GM12878 (cell line): ENCODE measurements at regions not wholly inside any gene's neighbourhood (a gene's known extent, or its start where the extent isn't known, plus 50 kb on each side); places are given as distances from the start of the nearest gene placed in this dataset.

Source experiments
- ATAC-seq: fragments of 200-7000 bp; cut with Tn5 transposase; 3 replicates; pipeline ENCODE4 v1.9.1; 2020; ENCODE audit warnings: mild to moderate bottlenecking, moderate library complexity
- BruUV-seq: library from RNA; stranded (reverse); fragments of 400-500 nt; replicated peaks from 2 replicates; lab custom pipeline; 2021; lab: Mats Ljungman, UMichigan
- CTCF ChIA-PET: fragments of 300-600 bp; sonication (Branson Sonifier 250); formaldehyde crosslinking; extraction: SDS; loops from one replicate; lab custom pipeline; 2021; ENCODE audit warnings: inconsistent platforms; lab: Yijun Ruan, JAX
- POLR2A ChIA-PET: fragments of 350-600 bp; formaldehyde crosslinking; extraction: SDS; loops from one replicate; lab custom pipeline; 2021; ENCODE audit warnings: inconsistent platforms; lab: Charles Lee
- RAD21 ChIA-PET: fragments of 300-600 bp; sonication (Branson Sonifier 250); formaldehyde crosslinking; loops from one replicate; lab custom pipeline; 2023; ENCODE audit warnings: antibody characterized with exemption; ENCODE audit not compliant: unreplicated experiment; lab: Charles Lee
- SMC1A ChIA-PET: fragments of 300-600 bp; sonication (Branson Sonifier 250); formaldehyde crosslinking; loops from one replicate; lab custom pipeline; 2023; ENCODE audit not compliant: unreplicated experiment, uncharacterized antibody; lab: Charles Lee
- DNase-seq: peaks from one replicate; pipeline ENCODE4 v3.0.0-alpha.2; 2011; ENCODE audit warnings: low read depth, low spot score
- FAIRE-seq: peaks from 3 replicates; lab custom pipeline; 2011; peaks lifted over from hg19 to GRCh38; lab: Jason Lieb, UNC
- H2AFZ ChIP-seq: 2 replicates; pipeline ENCODE4 v1.6.0; 2011; ENCODE audit warnings: low read depth, low read length, control low read depth; ENCODE audit not compliant: control insufficient read depth
- H3K27ac ChIP-seq: 2 replicates; pipeline ENCODE4 v1.5.1; 2011; ENCODE audit warnings: control low read depth; ENCODE audit not compliant: control insufficient read depth, insufficient read depth
- H3K27me3 ChIP-seq, 2 experiments: replicated peaks in 1 of 2; 2 replicates each; pipeline versions ENCODE4 v1.6.0 to v1.6.1; 2011; ENCODE audit warnings: low read length in 1 of 2; ENCODE audit not compliant: control insufficient read depth in 2 of 2, insufficient read depth in 2 of 2
- H3K36me3 ChIP-seq, 2 experiments: 2 replicates each; pipeline ENCODE4 v1.5.1; 2011; ENCODE audit warnings: low read length in 1 of 2; ENCODE audit not compliant: control insufficient read depth in 2 of 2, insufficient read depth in 2 of 2
- H3K4me1 ChIP-seq: 2 replicates; pipeline ENCODE4 v1.6.1; 2011; ENCODE audit warnings: mild to moderate bottlenecking, low read length, moderate library complexity, mixed read lengths; ENCODE audit not compliant: control insufficient read depth, insufficient read depth
- H3K4me2 ChIP-seq: 2 replicates; pipeline ENCODE4 v1.6.0; 2011; ENCODE audit warnings: control low read depth; ENCODE audit not compliant: control insufficient read depth, insufficient read depth
- H3K4me3 ChIP-seq: fragments of 200-600 bp; sonication (generic); 2 replicates; pipeline ENCODE4 v1.5.1; 2016
- H3K79me2 ChIP-seq: 2 replicates; pipeline ENCODE4 v1.6.0; 2011; ENCODE audit warnings: low read length; ENCODE audit not compliant: control insufficient read depth, insufficient read depth
- H3K9ac ChIP-seq: 2 replicates; pipeline ENCODE4 v1.8.0; 2011; ENCODE audit warnings: low read length, control low read depth, mixed read lengths; ENCODE audit not compliant: control insufficient read depth, insufficient read depth
- H3K9me3 ChIP-seq: replicated peaks from 3 replicates; pipeline ENCODE4 v1.5.1; 2011; ENCODE audit warnings: mild to moderate bottlenecking, low read length; ENCODE audit not compliant: control insufficient read depth, insufficient read depth
- H4K20me1 ChIP-seq: 2 replicates; pipeline ENCODE4 v1.6.0; 2011; ENCODE audit not compliant: control insufficient read depth, insufficient read depth
- CBX3 ChIP-seq: fragments of 200-600 bp; sonication (generic); IDR thresholded peaks from 2 replicates; pipeline ENCODE4 v1.6.1; 2016; ENCODE audit warnings: low read depth, borderline replicate concordance
- DPF2 ChIP-seq: fragments of 450-650 bp; IDR thresholded peaks from 2 replicates; pipeline ENCODE4 v1.6.1; 2017; ENCODE audit warnings: mild to moderate bottlenecking
- ETV6 ChIP-seq, 2 experiments: fragments of 450-650 bp in 1 of 2; IDR thresholded peaks in 1 of 2; conservative IDR thresholded peaks in 1 of 2; 2 replicates each; pipeline ENCODE4 v1.6.1; 2014; ENCODE audit warnings: antibody characterized with exemption in 1 of 2, borderline replicate concordance in 1 of 2, low read depth in 1 of 2, mild to moderate bottlenecking in 1 of 2, moderate library complexity in 1 of 2
- FOS ChIP-seq: IDR thresholded peaks from 3 replicates; pipeline ENCODE4 v1.6.1; 2011; ENCODE audit warnings: borderline replicate concordance; ENCODE audit not compliant: insufficient read length; ENCODE audit errors: extremely low read depth
- JUND ChIP-seq: IDR thresholded peaks from 2 replicates; pipeline ENCODE4 v1.6.1; 2012; ENCODE audit warnings: low read depth, mild to moderate bottlenecking, low read length, improper control_type of control experiment, moderate library complexity
- MXI1 ChIP-seq: fragments of 150-350 bp; IDR thresholded peaks from 2 replicates; pipeline ENCODE4 v1.6.1; 2011; ENCODE audit warnings: low read depth, mild to moderate bottlenecking, inconsistent platforms, low read length, improper control_type of control experiment
- NFIC ChIP-seq: IDR thresholded peaks from 2 replicates; pipeline ENCODE4 v1.6.1; 2012; ENCODE audit warnings: low read depth, mild to moderate bottlenecking, inconsistent platforms, low read length, moderate library complexity
- PAX8 ChIP-seq: fragments of 450-650 bp; IDR thresholded peaks from 2 replicates; pipeline ENCODE4 v1.6.1; 2017; ENCODE audit warnings: mild to moderate bottlenecking, moderate library complexity
- RAD51 ChIP-seq: fragments of 450-650 bp; IDR thresholded peaks from 2 replicates; pipeline ENCODE4 v1.6.1; 2016; ENCODE audit warnings: moderate library complexity, mild to moderate bottlenecking, inconsistent platforms
- RCOR1 ChIP-seq: conservative IDR thresholded peaks from 2 replicates; pipeline ENCODE4 v1.6.1; 2012; ENCODE audit warnings: low read depth, low read length, improper control_type of control experiment
- TCF12 ChIP-seq: IDR thresholded peaks from 2 replicates; pipeline ENCODE4 v1.6.1; 2011; ENCODE audit warnings: low read depth, mild to moderate bottlenecking, low read length
- ZBED1 ChIP-seq: IDR thresholded peaks from 2 replicates; pipeline ENCODE4 v1.6.1; 2016; ENCODE audit warnings: borderline replicate concordance
- ZNF24 ChIP-seq: fragments of 450-650 bp; IDR thresholded peaks from 2 replicates; pipeline ENCODE4 v1.6.1; 2017; ENCODE audit warnings: antibody characterized with exemption, mild to moderate bottlenecking
- ZNF384 ChIP-seq: IDR thresholded peaks from 2 replicates; pipeline ENCODE4 v1.6.1; 2012; ENCODE audit warnings: low read depth, mild to moderate bottlenecking, low read length, improper control_type of control experiment, borderline replicate concordance
- ZNF592 ChIP-seq: fragments of 450-650 bp; IDR thresholded peaks from 2 replicates; pipeline ENCODE4 v1.6.1; 2017; ENCODE audit warnings: mild to moderate bottlenecking, moderate library complexity
- WGBS: methylation state at CpG from one replicate; pipeline ENCODE4 v1.1.6; 2016; ENCODE audit warnings: low lambda C conversion rate; ENCODE audit not compliant: insufficient replicate concordance, insufficient coverage; ENCODE audit errors: missing lambda C conversion rate; 5-methylcytosine and 5-hydroxymethylcytosine counted together
- in situ Hi-C: fragments of 300-500 bp; cut with MboI; formaldehyde crosslinking; loops from 9 replicates; pipeline ENCODE4 v1.14.3; 2018; ENCODE audit warnings: mixed read lengths
- intact Hi-C: fragments of 100-400 bp; cut with micrococcal nuclease; formaldehyde crosslinking; loops from one replicate; pipeline ENCODE4 v1.14.2; 2022; ENCODE audit not compliant: unreplicated experiment

GRCh38 chr11:112727341-112727841, 233.8 kb upstream of the NCAM1 start:
- no peak overlapping the region for H3K27ac ChIP-seq
- WGBS: 0% methylated on average over 3 of the region's 3 CpGs
- no peak for FAIRE-seq

More at GRCh38 chr11:112727341-112727841, 233.8 kb upstream of the NCAM1 start:
- Histone ChIP-seq H3K9ac (no peak overlapping the region), H3K79me2 (no peaks in the 10 kb centered on the region), H3K4me3 (no peak overlapping the region), H4K20me1 (no peaks in the 10 kb centered on the region), H2AFZ (no peak overlapping the region), H3K4me2 (no peak overlapping the region), H3K27me3 (no peaks in the 10 kb centered on the region; a peak in 1 of 4 replicates), H3K4me1 (no peaks in the 10 kb centered on the region), H3K9me3 (no peaks in the 10 kb centered on the region), H3K36me3 (no peaks in the 10 kb centered on the region)
- ChIA-PET CTCF (no interaction called here), SMC1A (no interaction called here), RAD21 (no interaction called here), POLR2A (no interaction called here)
- BruUV-seq: no TSS peak
- no peak for TF ChIP-seq ZNF592
- TF ChIP-seq NFIC: no peak
- no peak for TF ChIP-seq MXI1
- no peak for TF ChIP-seq DPF2
- TF ChIP-seq JUND: no peak
- TF ChIP-seq FOS: no peak
- no peak for TF ChIP-seq RCOR1
- no peak for TF ChIP-seq TCF12
- TF ChIP-seq CBX3: no peak
- no peak for TF ChIP-seq ETV6 (conservative IDR thresholded peaks at IDR 0.05 in 1 of 2, IDR thresholded peaks at IDR 0.05 in 1 of 2; ENCODE audit: borderline replicate concordance in 1 of 2, low read depth in 1 of 2)
- no peak for TF ChIP-seq ZBED1
- no peak for TF ChIP-seq PAX8
- no peak for TF ChIP-seq ZNF24
- TF ChIP-seq ZNF384: no peak
- TF ChIP-seq RAD51: no peak
- intact Hi-C loops (no loop called here), in situ Hi-C loops (no loop called here)
- ATAC-seq (no peak), DNase-seq (no peak)
